Skeletal muscle tissue (tissue), 3 donors: ENCODE measurements at regions not wholly inside any gene's neighbourhood (a gene's known extent, or its start where the extent isn't known, plus 50 kb on each side); places are given as distances from the start of the nearest gene placed in this dataset.

Experiments used
- H3K27ac ChIP-seq: one replicate; pipeline ENCODE4 v1.7.0; 2013; ENCODE audit warnings: mild to moderate bottlenecking, low read depth, low read length, inconsistent platforms
- H3K27me3 ChIP-seq, 3 donors: one replicate each; pipeline ENCODE4 v1.7.0; 2013; ENCODE audit warnings: low read length in 3 of 3; ENCODE audit not compliant: control insufficient read depth in 3 of 3, insufficient read depth in 3 of 3
- H3K36me3 ChIP-seq, 3 donors: one replicate each; pipeline ENCODE4 v1.7.0; 2013; ENCODE audit warnings: low read length in 3 of 3; ENCODE audit not compliant: control insufficient read depth in 3 of 3, insufficient read depth in 3 of 3
- H3K4me1 ChIP-seq, 3 donors: one replicate each; pipeline ENCODE4 v1.7.0; 2013; ENCODE audit warnings: low read length in 3 of 3, mild to moderate bottlenecking in 3 of 3; ENCODE audit not compliant: control insufficient read depth in 3 of 3, insufficient read depth in 3 of 3
- H3K4me3 ChIP-seq, 3 donors: one replicate each; pipeline ENCODE4 v1.7.0; 2013; ENCODE audit warnings: low read length in 3 of 3
- H3K9ac ChIP-seq, 3 donors: one replicate each; pipeline ENCODE4 v1.7.0; 2013; ENCODE audit warnings: low read length in 3 of 3, mild to moderate bottlenecking in 3 of 3, moderate library complexity in 2 of 3, low read depth in 1 of 3
- H3K9me3 ChIP-seq, 3 donors: one replicate each; pipeline ENCODE4 v1.7.0; 2013; ENCODE audit warnings: low read length in 3 of 3; ENCODE audit not compliant: control insufficient read depth in 3 of 3
- donor health status: Osteomylitis.

DNA sequence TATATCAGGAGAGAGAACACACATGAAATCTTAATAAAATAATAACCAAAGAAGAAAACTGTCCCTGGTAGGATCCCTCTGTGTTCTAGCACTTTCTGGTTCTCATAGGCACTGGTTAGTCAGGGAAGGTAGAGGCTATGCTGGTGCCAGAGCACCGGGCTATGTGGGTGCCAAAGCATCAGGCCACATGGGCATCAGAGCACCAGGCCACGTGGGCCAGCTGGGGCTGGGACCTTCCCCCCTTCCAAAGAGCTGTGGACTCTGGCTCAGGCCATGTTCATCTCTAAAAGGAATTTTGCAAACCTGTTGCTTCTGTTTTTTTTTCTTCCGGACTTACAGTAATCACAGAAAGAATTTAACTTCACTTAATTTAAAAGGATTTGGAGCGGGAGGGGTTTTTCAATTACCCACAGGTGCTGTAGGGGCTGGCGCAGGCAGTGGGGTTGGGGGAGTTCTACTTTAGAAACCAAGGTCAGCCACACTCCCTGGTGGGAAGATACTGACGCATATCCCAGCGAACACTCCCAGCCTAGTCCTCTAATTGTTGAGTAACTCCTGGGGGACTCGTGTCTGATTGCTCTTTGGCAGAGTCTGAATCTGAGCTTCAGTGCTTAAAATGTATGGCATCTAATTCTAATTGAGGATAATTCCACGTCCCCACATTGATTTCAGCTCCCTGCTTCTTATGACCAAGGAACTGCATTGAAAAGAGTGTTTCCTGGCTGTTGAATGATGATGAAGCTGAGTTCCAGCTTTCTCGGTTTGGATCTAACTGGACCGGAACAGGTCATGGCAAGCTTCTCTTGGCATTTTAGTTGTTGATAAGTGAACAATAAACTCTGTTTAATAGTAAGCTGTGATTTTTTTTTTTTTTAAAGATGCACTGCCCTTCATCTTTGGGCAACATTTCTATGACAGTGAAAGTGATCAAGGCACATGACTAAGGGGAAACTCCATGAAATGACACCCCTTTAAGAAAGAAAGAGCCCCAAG, 110.7 kb upstream of the FZD8 start:
- H3K27ac ChIP-seq: peak overlapping the region; percentile 25

DNA sequence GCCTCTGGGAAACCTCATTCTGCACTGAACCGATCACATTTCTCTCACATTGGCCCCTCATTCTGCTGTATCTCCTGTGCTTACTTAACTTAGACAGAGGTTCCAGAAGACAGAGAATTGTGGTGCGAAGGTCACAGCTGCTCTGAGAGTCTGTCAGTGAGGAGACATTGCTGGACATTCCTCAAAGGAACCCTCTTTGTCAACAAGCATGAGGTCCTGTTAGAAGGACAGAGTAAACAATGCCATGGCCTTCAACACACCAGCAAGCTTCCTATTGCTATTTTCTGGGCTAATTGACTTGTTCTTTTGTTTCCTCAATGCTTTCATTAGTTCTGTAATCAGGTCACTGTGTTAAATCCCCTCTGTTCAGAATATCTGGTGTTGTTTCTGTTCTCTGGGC, 109.3 kb upstream of the FZD8 start:
- H3K27me3 ChIP-seq: no peaks in the 10 kb centered on the region
- H3K4me1 ChIP-seq: no peaks in the 10 kb centered on the region
- no peak overlapping the region for H3K27ac ChIP-seq
- no peaks in the 10 kb centered on the region for H3K9me3 ChIP-seq
- no peak overlapping the region for H3K9ac ChIP-seq
- no peak overlapping the region for H3K4me3 ChIP-seq
- no peaks in the 10 kb centered on the region for H3K36me3 ChIP-seq

More for the DNA sequence above, 110.7 kb upstream of the FZD8 start:
- H3K27me3 ChIP-seq: no peaks in the 10 kb centered on the region
- no peak overlapping the region for H3K9ac ChIP-seq
- no peaks in the 10 kb centered on the region for H3K36me3 ChIP-seq
- H3K9me3 ChIP-seq: no peaks in the 10 kb centered on the region
- H3K4me3 ChIP-seq: no peak overlapping the region
- H3K4me1 ChIP-seq: peaks cover 0 to 3% (median 0%) of the 10 kb centered on the region in 3 donors

DNA sequence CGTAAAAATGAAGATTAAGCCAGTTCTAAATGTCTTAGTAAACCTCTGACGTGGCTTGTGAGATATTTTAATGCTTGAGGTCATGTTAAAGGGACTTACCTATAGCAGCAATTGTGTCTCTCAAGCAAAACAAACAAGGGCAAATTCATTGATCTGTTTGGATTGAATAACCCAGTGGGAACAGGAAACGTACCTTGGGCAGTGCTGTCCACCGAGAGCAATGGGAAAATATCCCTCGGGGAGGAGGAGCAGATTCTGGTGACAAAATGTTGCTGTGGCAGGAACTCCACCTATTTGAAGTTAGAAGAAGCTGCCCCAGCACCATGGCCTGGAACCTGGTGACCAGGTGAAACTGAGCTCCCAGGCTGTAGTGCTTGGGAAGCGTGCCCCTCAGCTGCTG, 107.1 kb upstream of the FZD8 start:
- Histone ChIP-seq H3K9ac (no peak overlapping the region), H3K9me3 (no peaks in the 10 kb centered on the region), H3K4me3 (no peak overlapping the region), H3K36me3 (no peaks in the 10 kb centered on the region), H3K27ac (no peak overlapping the region), H3K4me1 (no peaks in the 10 kb centered on the region), H3K27me3 (no peaks in the 10 kb centered on the region)

DNA sequence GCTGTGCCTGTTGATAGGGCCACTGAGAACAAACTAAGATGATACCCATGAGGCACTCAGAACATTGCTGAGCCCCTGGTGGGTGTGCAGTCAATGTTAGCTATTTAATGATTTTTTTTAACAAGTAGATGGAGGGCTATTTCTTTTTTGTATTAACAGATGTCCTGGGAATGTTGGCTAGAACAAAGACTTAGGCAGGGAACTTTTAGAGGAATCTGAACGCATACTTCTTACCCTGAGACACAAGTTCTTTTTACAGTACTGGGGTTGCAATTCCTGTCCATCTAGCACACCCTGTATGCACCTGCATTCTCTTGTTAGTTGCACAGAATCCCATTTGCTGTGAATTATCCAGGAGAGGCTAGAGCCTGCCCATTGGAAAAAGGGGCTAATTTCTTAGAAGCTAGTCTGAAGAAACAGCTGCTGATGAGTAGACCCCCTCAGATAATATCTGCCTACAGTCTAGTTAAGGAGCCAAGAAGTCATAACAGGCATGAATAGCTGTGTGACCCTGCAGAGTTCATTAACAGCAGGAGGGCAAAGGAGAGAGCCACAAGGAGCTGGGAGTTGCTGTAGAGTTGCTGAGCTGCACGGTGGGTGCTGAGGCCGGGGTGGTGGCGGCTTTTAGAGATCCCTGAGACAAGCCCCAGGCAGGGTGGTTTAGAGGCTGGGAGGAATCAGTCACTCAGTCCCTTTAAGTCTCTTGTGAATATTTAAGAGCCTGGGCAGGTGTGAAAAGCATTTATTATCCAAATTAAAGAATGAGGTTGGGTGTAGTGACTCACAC, 103.7 kb upstream of the FZD8 start:
- Histone ChIP-seq H3K4me3 (no peak overlapping the region), H3K27ac (no peak overlapping the region), H3K27me3 (no peaks in the 10 kb centered on the region), H3K9me3 (no peaks in the 10 kb centered on the region), H3K36me3 (no peaks in the 10 kb centered on the region), H3K4me1 (no peaks in the 10 kb centered on the region), H3K9ac (no peak overlapping the region)

DNA sequence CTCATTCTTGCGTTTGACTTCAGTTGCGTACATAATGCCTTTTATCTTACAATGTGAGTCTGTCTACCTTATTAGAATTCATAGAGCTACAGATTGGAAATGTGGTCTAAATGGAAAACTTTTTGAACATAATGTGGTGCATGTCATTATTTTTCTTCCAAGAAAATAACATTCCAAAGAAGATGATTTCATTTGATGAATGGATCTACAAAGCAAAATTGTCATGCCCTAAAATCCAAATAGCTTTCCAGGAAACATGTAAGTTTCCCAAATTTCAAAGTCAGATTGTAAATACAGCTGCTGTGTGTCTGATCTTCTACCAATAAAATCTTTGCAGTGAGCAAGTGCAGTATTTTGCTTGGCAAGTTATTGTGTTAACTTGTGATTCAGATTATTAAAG, 101.8 kb upstream of the FZD8 start:
- H3K4me3 ChIP-seq: no peak overlapping the region
- H3K36me3 ChIP-seq: no peaks in the 10 kb centered on the region
- no peaks in the 10 kb centered on the region for H3K4me1 ChIP-seq
- H3K9ac ChIP-seq: no peak overlapping the region
- H3K9me3 ChIP-seq: no peaks in the 10 kb centered on the region
- no peak overlapping the region for H3K27ac ChIP-seq
- H3K27me3 ChIP-seq: no peaks in the 10 kb centered on the region

DNA sequence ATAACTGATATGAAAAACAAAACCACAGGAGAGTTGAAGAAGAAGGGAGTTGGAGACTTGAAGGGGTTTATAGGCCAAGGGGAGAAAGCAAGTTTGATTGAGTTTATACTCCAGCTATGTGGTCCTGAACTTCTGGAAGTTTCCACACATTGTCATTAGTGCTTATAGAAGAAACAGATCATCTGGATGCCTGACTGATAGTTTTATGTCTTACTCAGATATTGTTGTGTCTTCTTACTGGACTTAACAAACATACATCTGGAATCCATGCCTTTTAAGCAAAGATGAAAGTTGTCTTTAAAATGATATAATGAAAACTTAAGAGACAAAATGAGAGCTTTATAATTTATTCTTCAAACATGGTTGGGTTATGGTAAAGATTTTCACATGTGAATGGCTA, 101.3 kb upstream of the FZD8 start:
- no peaks in the 10 kb centered on the region for H3K36me3 ChIP-seq
- no peak overlapping the region for H3K4me3 ChIP-seq
- no peak overlapping the region for H3K9ac ChIP-seq
- H3K4me1 ChIP-seq: no peaks in the 10 kb centered on the region
- no peaks in the 10 kb centered on the region for H3K27me3 ChIP-seq
- H3K9me3 ChIP-seq: no peaks in the 10 kb centered on the region
- no peak overlapping the region for H3K27ac ChIP-seq

DNA sequence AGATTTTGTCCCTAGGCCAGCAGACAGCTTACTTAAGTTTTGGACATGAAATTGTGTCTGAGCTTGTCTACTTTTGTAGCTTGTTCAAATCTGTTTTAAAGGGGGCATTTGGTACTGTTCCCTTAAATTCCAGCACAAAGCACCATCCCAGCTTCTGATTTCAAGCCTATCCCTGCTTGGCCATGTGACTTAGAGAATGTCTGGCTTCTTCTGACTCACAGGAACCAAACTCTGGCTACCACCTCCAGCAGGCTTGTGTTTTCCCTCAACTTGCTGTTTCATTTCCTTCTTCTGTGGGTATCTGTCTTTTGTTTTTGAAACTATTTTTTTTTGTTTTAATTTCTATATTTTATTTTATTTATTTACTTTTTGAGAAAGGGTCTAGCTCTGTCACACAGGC, 97.9 kb upstream of the FZD8 start:
- Histone ChIP-seq H3K36me3 (no peaks in the 10 kb centered on the region), H3K4me1 (no peaks in the 10 kb centered on the region), H3K4me3 (no peak overlapping the region), H3K27ac (no peak overlapping the region), H3K9ac (no peak overlapping the region), H3K27me3 (no peaks in the 10 kb centered on the region), H3K9me3 (no peaks in the 10 kb centered on the region)

DNA sequence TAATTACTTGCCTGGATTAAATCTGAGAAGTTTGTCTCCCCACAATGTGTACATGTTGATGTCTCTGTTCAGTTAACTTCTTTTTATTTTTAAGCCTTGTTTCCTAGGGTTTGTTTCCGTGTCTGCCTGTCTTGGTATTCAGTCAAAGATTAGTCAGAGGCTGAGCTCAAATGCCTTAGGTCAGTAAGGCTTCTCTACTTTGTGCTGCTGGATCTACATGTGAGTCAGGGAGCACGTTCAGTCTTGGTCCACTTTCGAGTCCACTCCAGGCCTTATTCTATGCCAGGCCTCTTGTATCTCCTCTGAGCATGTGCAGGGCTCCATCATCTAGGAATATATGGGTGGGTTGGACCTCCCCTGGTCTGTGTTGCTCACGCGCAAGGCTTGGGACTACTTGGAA, 93.3 kb upstream of the FZD8 start:
- Histone ChIP-seq H3K9me3 (no peaks in the 10 kb centered on the region), H3K36me3 (no peaks in the 10 kb centered on the region), H3K27me3 (no peaks in the 10 kb centered on the region), H3K27ac (no peak overlapping the region), H3K4me3 (no peak overlapping the region), H3K9ac (no peak overlapping the region), H3K4me1 (no peaks in the 10 kb centered on the region)

DNA sequence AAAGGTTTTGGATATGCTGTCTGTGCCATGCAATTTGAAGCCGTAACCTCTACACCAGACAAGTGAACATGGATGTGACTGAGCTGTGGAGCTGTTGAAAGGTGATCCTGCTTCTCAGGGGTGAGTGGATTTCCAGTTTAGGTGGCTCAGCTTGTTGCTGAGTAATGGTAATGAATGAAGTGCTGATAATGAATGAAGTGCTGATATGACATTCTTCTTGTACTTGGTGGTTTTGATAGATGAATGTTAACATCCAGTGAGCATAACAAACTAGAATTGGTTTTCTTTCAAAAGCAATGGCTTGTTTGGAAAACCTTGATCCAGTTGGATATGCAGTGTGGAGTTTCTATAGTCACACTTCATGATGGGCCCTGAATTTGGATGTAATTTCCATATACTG, 89.7 kb upstream of the FZD8 start:
- no peak overlapping the region for H3K9ac ChIP-seq
- H3K4me1 ChIP-seq: no peaks in the 10 kb centered on the region
- H3K4me3 ChIP-seq: no peak overlapping the region
- no peaks in the 10 kb centered on the region for H3K9me3 ChIP-seq
- no peaks in the 10 kb centered on the region for H3K27me3 ChIP-seq
- no peak overlapping the region for H3K27ac ChIP-seq
- no peaks in the 10 kb centered on the region for H3K36me3 ChIP-seq

DNA sequence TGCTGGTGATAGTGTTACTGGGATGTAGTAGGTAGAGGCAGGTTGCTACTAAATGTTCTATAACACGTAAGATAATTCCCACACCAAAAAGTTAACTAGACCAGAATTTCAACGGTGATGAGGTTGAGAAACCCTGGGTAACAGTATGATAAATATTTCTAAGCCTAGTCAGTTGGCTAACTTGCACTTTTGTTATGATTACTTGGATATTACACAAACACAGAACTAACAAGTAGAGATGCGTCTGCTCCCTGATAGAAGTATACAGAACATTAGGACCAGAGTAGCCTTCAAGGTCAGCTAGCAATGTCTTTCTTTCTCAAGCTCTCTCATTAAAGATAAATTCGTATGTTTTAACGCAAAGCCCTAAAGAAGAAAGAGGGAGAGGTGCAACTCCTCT, 86.2 kb upstream of the FZD8 start:
- Histone ChIP-seq H3K4me1 (no peaks in the 10 kb centered on the region), H3K27ac (no peak overlapping the region), H3K9me3 (no peaks in the 10 kb centered on the region), H3K36me3 (no peaks in the 10 kb centered on the region), H3K4me3 (no peak overlapping the region), H3K9ac (no peak overlapping the region), H3K27me3 (peaks cover 0 to 3% (median 0%) of the 10 kb centered on the region in 3 donors)
